Hepatocyte (in vitro differentiated cells): ENCODE measurements at regions not wholly inside any gene's neighbourhood (a gene's known extent, or its start where the extent isn't known, plus 50 kb on each side); places are given as distances from the start of the nearest gene placed in this dataset.

Experiments used
- EZH2 ChIP-seq: fragments of 200-600 bp; sonication (generic); IDR thresholded peaks from 2 replicates; pipeline ENCODE4 v1.6.1; 2016; ENCODE audit warnings: antibody characterized with exemption, mild to moderate bottlenecking, borderline replicate concordance
- EZH2phosphoT487 ChIP-seq: fragments of 200-600 bp; sonication (generic); IDR thresholded peaks from one replicate; pipeline ENCODE4 v1.6.1; 2018; ENCODE audit warnings: antibody characterized with exemption, mild to moderate bottlenecking, low read depth, moderate library complexity; ENCODE audit not compliant: unreplicated experiment, severe bottlenecking
- TF ChIP-seq, protein P1 (sequence below): fragments of 200-600 bp; sonication (generic); IDR thresholded peaks from 2 replicates; pipeline ENCODE4 v1.5.1; 2016; ENCODE audit warnings: antibody characterized with exemption, mild to moderate bottlenecking; ENCODE audit not compliant: poor library complexity

- TF ChIP-seq EZH2phosphoT487 (no peak), EZH2 (no peak)
- TF ChIP-seq, protein P1, sequence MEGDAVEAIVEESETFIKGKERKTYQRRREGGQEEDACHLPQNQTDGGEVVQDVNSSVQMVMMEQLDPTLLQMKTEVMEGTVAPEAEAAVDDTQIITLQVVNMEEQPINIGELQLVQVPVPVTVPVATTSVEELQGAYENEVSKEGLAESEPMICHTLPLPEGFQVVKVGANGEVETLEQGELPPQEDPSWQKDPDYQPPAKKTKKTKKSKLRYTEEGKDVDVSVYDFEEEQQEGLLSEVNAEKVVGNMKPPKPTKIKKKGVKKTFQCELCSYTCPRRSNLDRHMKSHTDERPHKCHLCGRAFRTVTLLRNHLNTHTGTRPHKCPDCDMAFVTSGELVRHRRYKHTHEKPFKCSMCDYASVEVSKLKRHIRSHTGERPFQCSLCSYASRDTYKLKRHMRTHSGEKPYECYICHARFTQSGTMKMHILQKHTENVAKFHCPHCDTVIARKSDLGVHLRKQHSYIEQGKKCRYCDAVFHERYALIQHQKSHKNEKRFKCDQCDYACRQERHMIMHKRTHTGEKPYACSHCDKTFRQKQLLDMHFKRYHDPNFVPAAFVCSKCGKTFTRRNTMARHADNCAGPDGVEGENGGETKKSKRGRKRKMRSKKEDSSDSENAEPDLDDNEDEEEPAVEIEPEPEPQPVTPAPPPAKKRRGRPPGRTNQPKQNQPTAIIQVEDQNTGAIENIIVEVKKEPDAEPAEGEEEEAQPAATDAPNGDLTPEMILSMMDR, result no peak
These were observed 162.3 kb upstream of the FERD3L start for GRCh38 chr7:19307554-19307953.
